Stomach (tissue), 8 donors: ENCODE measurements at regions not wholly inside any gene's neighbourhood (a gene's known extent, or its start where the extent isn't known, plus 50 kb on each side); places are given as distances from the start of the nearest gene placed in this dataset.

Experiments
- DNase-seq, 2 donors: peaks; one replicate each; pipeline versions ENCODE4 v3.0.0 to v3.0.0-alpha.2; 2013 to 2019
- H3K27ac ChIP-seq, 5 donors: fragments of 200-600 bp in 4 of 5; sonication (generic) in 4 of 5; one replicate each; pipeline ENCODE4 v1.5.1; 2013 to 2019; ENCODE audit warnings: mild to moderate bottlenecking in 1 of 5, moderate library complexity in 1 of 5
- H3K27me3 ChIP-seq, 3 donors: fragments of 200-600 bp; sonication (generic); one replicate each; pipeline ENCODE4 v1.5.1; 2017 to 2019; ENCODE audit warnings: mixed run types in 1 of 3
- H3K36me3 ChIP-seq, 4 donors: fragments of 200-600 bp; sonication (generic); 1 replicate in 3 of 4; 2 replicates in 1 of 4; pipeline ENCODE4 v1.5.1; 2016 to 2019
- H3K4me1 ChIP-seq, 4 donors: fragments of 200-600 bp; sonication (generic); one replicate each; pipeline ENCODE4 v1.5.1; 2016 to 2019
- H3K4me3 ChIP-seq, 4 donors: fragments of 200-600 bp; sonication (generic) in 3 of 4; one replicate each; pipeline ENCODE4 v1.5.1; 2016 to 2019; ENCODE audit warnings: mild to moderate bottlenecking in 1 of 4
- H3K9me3 ChIP-seq, 4 donors: fragments of 200-600 bp; sonication (generic); one replicate each; pipeline ENCODE4 v1.5.1; 2016 to 2019
- CTCF ChIP-seq, 7 experiments: fragments of 450-650 bp in 4 of 7; fragments of 200-600 bp in 3 of 7; sonication (generic) in 3 of 7; IDR thresholded peaks; one replicate each; pipeline ENCODE4 v1.5.1; 2016 to 2019; ENCODE audit warnings: antibody characterized with exemption in 7 of 7, control low read depth in 2 of 7, mild to moderate bottlenecking in 1 of 7
- EP300 ChIP-seq: sonication (generic); formaldehyde crosslinking; IDR thresholded peaks from one replicate; pipeline ENCODE4 v1.6.1; 2017; ENCODE audit warnings: antibody characterized with exemption
- POLR2A ChIP-seq, 4 donors: fragments of 450-650 bp; IDR thresholded peaks; one replicate each; pipeline ENCODE4 v1.6.1; 2016; ENCODE audit warnings: antibody characterized with exemption in 4 of 4, control low read depth in 2 of 4, mild to moderate bottlenecking in 1 of 4, moderate library complexity in 1 of 4
- POLR2AphosphoS5 ChIP-seq, 3 donors: sonication (generic); formaldehyde crosslinking; IDR thresholded peaks; one replicate each; pipeline ENCODE4 v1.6.1; 2016; ENCODE audit warnings: antibody characterized with exemption in 3 of 3
- WGBS, 5 donors: extraction: QIAGEN DNeasy Blood & Tissue Kit in 3 of 5; methylation state at CpG; one replicate each; pipeline versions ENCODE4 v1.1.5 to v1.1.7; 2013 to 2018; 5-methylcytosine and 5-hydroxymethylcytosine counted together
- intact Hi-C: fragments of 100-400 bp; cut with DNase I; formaldehyde crosslinking; loops from one replicate; pipeline ENCODE4 v1.15.1; 2023; ENCODE audit warnings: low total_unique reads
- donor health status: healthy with polysubstance abuse.
- donor health status: Bipolar disorder and iron deficiency.
- donor health status: healthy.

- H3K27me3 ChIP-seq, result no peaks in the 10 kb centered on the region
- TF ChIP-seq EP300, result no peak
- no peak for TF ChIP-seq CTCF (IDR thresholded peaks at IDR 0.05)
- TF ChIP-seq POLR2A (IDR thresholded peaks at IDR 0.05), result no peak
- no peak for TF ChIP-seq POLR2AphosphoS5 (IDR thresholded peaks at IDR 0.05)
- WGBS, 5 donors, result 72 to 81% (median 78%) methylated on average over 4 of the region's 4 CpGs
- no peaks in the 10 kb centered on the region for H3K4me1 ChIP-seq
- no peak for DNase-seq
- no peaks in the 10 kb centered on the region for H3K36me3 ChIP-seq
- no peak overlapping the region for H3K27ac ChIP-seq
- H3K9me3 ChIP-seq, result no peaks in the 10 kb centered on the region
- intact Hi-C loops, result no loop called here
- H3K4me3 ChIP-seq, result no peak overlapping the region
Measured at GRCh38 chr16:8236816-8237215, 353.5 kb downstream of the TMEM114 start.

- intact Hi-C loops, result no loop called here
- H3K4me3 ChIP-seq, result no peak overlapping the region
- H3K9me3 ChIP-seq, result peaks cover 0 to 4% (median 0%) of the 10 kb centered on the region in 4 donors
- 57 to 80% (median 70%) methylated on average over 4 of the region's 4 CpGs for WGBS, 5 donors
- H3K36me3 ChIP-seq, result no peaks in the 10 kb centered on the region
- TF ChIP-seq CTCF (IDR thresholded peaks at IDR 0.05), result no peak
- TF ChIP-seq POLR2A (IDR thresholded peaks at IDR 0.05), result no peak
- no peak for TF ChIP-seq EP300
- no peak for TF ChIP-seq POLR2AphosphoS5 (IDR thresholded peaks at IDR 0.05)
- no peak for DNase-seq
- no peaks in the 10 kb centered on the region for H3K4me1 ChIP-seq
- H3K27me3 ChIP-seq, result no peaks in the 10 kb centered on the region
- no peak overlapping the region for H3K27ac ChIP-seq
Measured at GRCh38 chr16:8230497-8230896, 359.8 kb downstream of the TMEM114 start.

GRCh38 chr16:8229011-8229520, 361.2 kb downstream of the TMEM114 start:
- peaks cover 0 to 4% (median 0%) of the 10 kb centered on the region in 4 donors for H3K9me3 ChIP-seq
- H3K36me3 ChIP-seq, result no peaks in the 10 kb centered on the region
- H3K27me3 ChIP-seq, result no peaks in the 10 kb centered on the region
- intact Hi-C loops, result no loop called here
- no peak for TF ChIP-seq CTCF (IDR thresholded peaks at IDR 0.05)
- TF ChIP-seq POLR2A (IDR thresholded peaks at IDR 0.05), result no peak
- no peak for TF ChIP-seq EP300
- TF ChIP-seq POLR2AphosphoS5 (IDR thresholded peaks at IDR 0.05), result no peak
- 57 to 62% (median 60%) methylated on average over 7 of the region's 7 CpGs for WGBS, 5 donors
- no peak overlapping the region for H3K27ac ChIP-seq
- no peak for DNase-seq
- H3K4me1 ChIP-seq, result no peaks in the 10 kb centered on the region
- no peak overlapping the region for H3K4me3 ChIP-seq

- intact Hi-C loops, result no loop called here
- Histone ChIP-seq H3K9me3 (no peaks in the 10 kb centered on the region), H3K36me3 (no peaks in the 10 kb centered on the region), H3K4me3 (no peak overlapping the region), H3K4me1 (no peaks in the 10 kb centered on the region), H3K27me3 (no peaks in the 10 kb centered on the region), H3K27ac (no peak overlapping the region)
- WGBS, 5 donors, result 55 to 71% (median 64%) methylated on average over 2 of the region's 2 CpGs
- no peak for DNase-seq
- TF ChIP-seq POLR2AphosphoS5 (IDR thresholded peaks at IDR 0.05) (no peak), CTCF (IDR thresholded peaks at IDR 0.05) (no peak), EP300 (no peak), POLR2A (IDR thresholded peaks at IDR 0.05) (no peak)
Measured at GRCh38 chr16:8217201-8217600, 373.1 kb downstream of the TMEM114 start.
